HEK293T (cell line): ENCODE measurements at regions not wholly inside any gene's neighbourhood (a gene's known extent, or its start where the extent isn't known, plus 50 kb on each side); places are given as distances from the start of the nearest gene placed in this dataset.

ENCODE experiments used
- ARNT ChIP-seq: fragments of 450-650 bp; IDR thresholded peaks from 2 replicates; pipeline ENCODE4 v1.6.1; 2017; ENCODE audit warnings: mild to moderate bottlenecking
- FOXK2 ChIP-seq: fragments of 450-650 bp; IDR thresholded peaks from 2 replicates; pipeline ENCODE4 v1.6.1; 2016; ENCODE audit warnings: mild to moderate bottlenecking
- FOXM1 ChIP-seq: fragments of 450-650 bp; IDR thresholded peaks from 2 replicates; pipeline ENCODE4 v1.6.1; 2017; ENCODE audit warnings: mild to moderate bottlenecking, borderline replicate concordance
- NFRKB ChIP-seq: fragments of 450-650 bp; IDR thresholded peaks from 2 replicates; pipeline ENCODE4 v1.6.1; 2016; ENCODE audit warnings: mild to moderate bottlenecking, moderate library complexity
- PKNOX1 ChIP-seq: fragments of 450-650 bp; IDR thresholded peaks from 2 replicates; pipeline ENCODE4 v1.6.1; 2016
- SUZ12 ChIP-seq: fragments of 450-650 bp; IDR thresholded peaks from 2 replicates; pipeline ENCODE4 v1.6.1; 2016; ENCODE audit warnings: mild to moderate bottlenecking
- ZNF384 ChIP-seq: fragments of 450-650 bp; IDR thresholded peaks from 2 replicates; pipeline ENCODE4 v1.6.1; 2016

- no peak for TF ChIP-seq FOXM1
- TF ChIP-seq FOXK2, result no peak
- TF ChIP-seq NFRKB, result no peak
- TF ChIP-seq ZNF384, result no peak
- no peak for TF ChIP-seq ARNT
- no peak for TF ChIP-seq SUZ12
- no peak for TF ChIP-seq PKNOX1
Observed at GRCh38 chr2:83369601-83370418, 1089.3 kb downstream of the SUCLG1 start.
